Karpas-422 (cell line): ENCODE measurements at regions not wholly inside any gene's neighbourhood (a gene's known extent, or its start where the extent isn't known, plus 50 kb on each side); places are given as distances from the start of the nearest gene placed in this dataset.

ENCODE experiments used
- DNase-seq: peaks from one replicate; pipeline ENCODE4 v3.0.0-alpha.2; 2015
- H2AFZ ChIP-seq: fragments of 200-600 bp; sonication (generic); 2 replicates; pipeline ENCODE4 v1.6.1; 2014; ENCODE audit warnings: antibody characterized with exemption, low read length, mixed read lengths
- H3K27ac ChIP-seq: fragments of 200-600 bp; sonication (generic); 2 replicates; pipeline ENCODE4 v1.5.1; 2014; ENCODE audit warnings: mild to moderate bottlenecking, low read length, moderate library complexity
- H3K27me3 ChIP-seq: fragments of 200-600 bp; sonication (generic); 2 replicates; pipeline ENCODE4 v1.6.1; 2014; ENCODE audit warnings: low read length, mixed read lengths
- H3K36me3 ChIP-seq: fragments of 200-600 bp; sonication (generic); 2 replicates; pipeline ENCODE4 v1.6.1; 2014; ENCODE audit warnings: low read length, mixed read lengths; ENCODE audit not compliant: insufficient read depth
- H3K4me1 ChIP-seq: fragments of 200-600 bp; sonication (generic); 2 replicates; pipeline ENCODE4 v1.6.1; 2014; ENCODE audit warnings: mild to moderate bottlenecking, low read length, mixed read lengths
- H3K4me2 ChIP-seq: fragments of 200-600 bp; sonication (generic); 2 replicates; pipeline ENCODE4 v1.6.1; 2014; ENCODE audit warnings: low read length, low read depth, mild to moderate bottlenecking; ENCODE audit not compliant: poor library complexity, severe bottlenecking
- H3K4me3 ChIP-seq: fragments of 200-600 bp; sonication (generic); 2 replicates; pipeline ENCODE4 v1.5.1; 2014; ENCODE audit warnings: mild to moderate bottlenecking, antibody characterized with exemption, low read length, mixed read lengths
- H3K79me2 ChIP-seq: fragments of 200-600 bp; sonication (generic); 2 replicates; pipeline ENCODE4 v1.6.1; 2014; ENCODE audit warnings: mild to moderate bottlenecking, low read length, mixed read lengths
- H3K9ac ChIP-seq: fragments of 200-600 bp; sonication (generic); 2 replicates; pipeline ENCODE4 v1.6.0; 2014; ENCODE audit warnings: low read length
- H3K9me2 ChIP-seq: fragments of 200-600 bp; sonication (generic), shearing (Covaris generic); replicated peaks from 2 replicates; pipeline ENCODE4 v1.6.0; 2014; ENCODE audit warnings: mild to moderate bottlenecking, low read length, moderate library complexity; ENCODE audit not compliant: insufficient read depth
- H3K9me3 ChIP-seq: fragments of 300-700, 200-600 bp; sonication (generic); 2 replicates; pipeline ENCODE4 v1.6.1; 2014; ENCODE audit warnings: low read length, mixed read lengths
- H4K20me1 ChIP-seq: fragments of 200-600 bp; sonication (generic); 2 replicates; pipeline ENCODE4 v1.6.1; 2014; ENCODE audit warnings: mild to moderate bottlenecking, antibody characterized with exemption, low read length, low read depth; ENCODE audit not compliant: insufficient read depth

- no peaks in the 10 kb centered on the region for H3K9me3 ChIP-seq
- DNase-seq, result no peak
- no peak overlapping the region for H3K9ac ChIP-seq
- H3K9me2 ChIP-seq, result no peaks in the 10 kb centered on the region
- H2AFZ ChIP-seq, result no peak overlapping the region
- no peaks in the 10 kb centered on the region for H3K4me1 ChIP-seq
- H3K79me2 ChIP-seq, result no peaks in the 10 kb centered on the region
- no peaks in the 10 kb centered on the region for H3K36me3 ChIP-seq
- no peak overlapping the region for H3K4me2 ChIP-seq
- no peak overlapping the region for H3K4me3 ChIP-seq
- H4K20me1 ChIP-seq, result no peaks in the 10 kb centered on the region
- H3K27me3 ChIP-seq, result no peaks in the 10 kb centered on the region
- no peak overlapping the region for H3K27ac ChIP-seq
Measured at GRCh38 chr2:189933041-189933440, 129.5 kb downstream of the MSTN start.

DNA sequence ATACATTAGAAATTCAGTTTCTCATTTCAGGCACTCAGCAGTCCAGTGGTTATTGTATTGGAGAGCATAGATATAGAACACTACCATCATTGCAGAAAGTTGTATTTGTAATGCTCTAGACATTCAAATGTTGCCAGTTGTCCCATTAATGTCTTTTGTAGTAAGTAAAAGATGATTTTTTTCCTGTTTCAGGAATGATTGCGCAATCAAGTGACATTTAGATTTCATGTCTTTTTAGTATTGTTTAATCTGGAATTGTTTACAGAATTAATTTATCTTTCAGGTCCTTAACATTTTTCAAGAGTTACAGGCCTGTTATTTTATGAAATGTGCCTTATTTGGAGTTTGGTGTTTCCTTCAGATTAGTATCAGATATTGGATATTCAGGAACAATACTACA, 134.7 kb downstream of the MSTN start:
- H3K27me3 ChIP-seq, result no peaks in the 10 kb centered on the region
- no peaks in the 10 kb centered on the region for H3K4me1 ChIP-seq
- no peak overlapping the region for H3K9ac ChIP-seq
- no peak overlapping the region for H2AFZ ChIP-seq
- H4K20me1 ChIP-seq, result no peaks in the 10 kb centered on the region
- H3K79me2 ChIP-seq, result no peaks in the 10 kb centered on the region
- H3K9me2 ChIP-seq, result no peaks in the 10 kb centered on the region
- DNase-seq, result no peak
- no peaks in the 10 kb centered on the region for H3K9me3 ChIP-seq
- H3K4me2 ChIP-seq, result no peak overlapping the region
- no peak overlapping the region for H3K27ac ChIP-seq
- no peaks in the 10 kb centered on the region for H3K36me3 ChIP-seq
- no peak overlapping the region for H3K4me3 ChIP-seq
